GM12878 (cell line): ENCODE measurements at regions not wholly inside any gene's neighbourhood (a gene's known extent, or its start where the extent isn't known, plus 50 kb on each side); places are given as distances from the start of the nearest gene placed in this dataset.

Source experiments
- BCL3 ChIP-seq: IDR thresholded peaks from 2 replicates; pipeline ENCODE4 v1.6.1; 2011; ENCODE audit warnings: borderline replicate concordance, low read depth, mild to moderate bottlenecking, moderate library complexity, low read length; ENCODE audit not compliant: insufficient read depth, poor library complexity, severe bottlenecking
- BHLHE40 ChIP-seq, 2 experiments: fragments of 450-650 bp in 1 of 2; IDR thresholded peaks; 2 replicates each; pipeline ENCODE4 v1.6.1; 2011 to 2017; ENCODE audit warnings: low read depth in 2 of 2, borderline replicate concordance in 1 of 2, improper control_type of control experiment in 1 of 2, low read length in 1 of 2, mild to moderate bottlenecking in 1 of 2
- BRCA1 ChIP-seq: IDR thresholded peaks from 2 replicates; pipeline ENCODE4 v1.6.1; 2011; ENCODE audit warnings: low read depth, low read length, improper control_type of control experiment
- CBFB ChIP-seq: IDR thresholded peaks from 2 replicates; pipeline ENCODE4 v1.6.1; 2016; ENCODE audit warnings: antibody characterized with exemption, low read depth
- CHD2 ChIP-seq: IDR thresholded peaks from 2 replicates; pipeline ENCODE4 v1.6.1; 2011; ENCODE audit warnings: low read depth, low read length, improper control_type of control experiment, borderline replicate concordance
- CTCF ChIP-seq, 3 experiments: IDR thresholded peaks in 2 of 3; conservative IDR thresholded peaks in 1 of 3; 2 replicates each; pipeline ENCODE4 v1.5.1; 2011; ENCODE audit warnings: low read depth in 3 of 3, low read length in 3 of 3, mild to moderate bottlenecking in 3 of 3, control low read depth in 2 of 3, moderate library complexity in 2 of 3, inconsistent platforms in 1 of 3, mixed read lengths in 1 of 3; ENCODE audit not compliant: control insufficient read depth in 2 of 3, insufficient read depth in 1 of 3; ENCODE audit errors: extremely low read depth in 1 of 3
- E2F8 ChIP-seq: fragments of 450-650 bp; IDR thresholded peaks from 2 replicates; pipeline ENCODE4 v1.6.1; 2018; ENCODE audit warnings: mild to moderate bottlenecking, low read depth, moderate library complexity; ENCODE audit not compliant: partially characterized antibody
- IKZF2 ChIP-seq, 2 experiments: fragments of 450-650 bp; IDR thresholded peaks; 2 replicates each; pipeline ENCODE4 v1.6.1; 2017; ENCODE audit warnings: mild to moderate bottlenecking in 2 of 2, moderate library complexity in 2 of 2
- POLR2AphosphoS5 ChIP-seq: IDR thresholded peaks from 2 replicates; pipeline ENCODE4 v1.6.1; 2011; ENCODE audit warnings: mild to moderate bottlenecking, low read length, inconsistent platforms
- REST ChIP-seq: IDR thresholded peaks from 2 replicates; pipeline ENCODE4 v1.6.1; 2012; ENCODE audit warnings: mild to moderate bottlenecking, low read depth, low read length
- RFX5 ChIP-seq: IDR thresholded peaks from 2 replicates; pipeline ENCODE4 v1.6.1; 2011; ENCODE audit warnings: low read depth, low read length, improper control_type of control experiment
- SUZ12 ChIP-seq: fragments of 200-600 bp; sonication (generic); IDR thresholded peaks from one replicate; pipeline ENCODE4 v1.6.1; 2018; ENCODE audit warnings: antibody characterized with exemption, mild to moderate bottlenecking; ENCODE audit not compliant: unreplicated experiment
- ZBTB40 ChIP-seq: fragments of 450-650 bp; IDR thresholded peaks from 2 replicates; pipeline ENCODE4 v1.6.1; 2016; ENCODE audit warnings: mild to moderate bottlenecking, moderate library complexity, borderline replicate concordance

GRCh38 chr7:39827571-39827970 lies 122.5 kb upstream of the CDK13 start:
- TF ChIP-seq CTCF (IDR thresholded peaks at IDR 0.05 in 2 of 3, conservative IDR thresholded peaks at IDR 0.05 in 1 of 3; ENCODE audit: control insufficient read depth in 2 of 3, extremely low read depth in 1 of 3, insufficient read depth in 1 of 3, low read depth in 3 of 3, low read length in 3 of 3) = no peak
- no peak for TF ChIP-seq ZBTB40
- TF ChIP-seq BCL3 = peak; percentile 39
- TF ChIP-seq BRCA1 = no peak
- TF ChIP-seq POLR2AphosphoS5 = no peak
- TF ChIP-seq E2F8 = no peak
- TF ChIP-seq RFX5 = no peak
- no peak for TF ChIP-seq BHLHE40 (IDR thresholded peaks at IDR 0.05; ENCODE audit: borderline replicate concordance in 1 of 2, low read depth in 2 of 2, low read length in 1 of 2)
- TF ChIP-seq IKZF2 (IDR thresholded peaks at IDR 0.05) = no peak
- TF ChIP-seq SUZ12 = no peak
- TF ChIP-seq CBFB = no peak
- TF ChIP-seq REST = no peak
- no peak for TF ChIP-seq CHD2
